OCI-LY3 (cell line): ENCODE measurements at regions not wholly inside any gene's neighbourhood (a gene's known extent, or its start where the extent isn't known, plus 50 kb on each side); places are given as distances from the start of the nearest gene placed in this dataset.

Experiments
- H2AFZ ChIP-seq: fragments of 200-600, 300-600 bp; shearing (Covaris generic); 2 replicates; pipeline ENCODE4 v1.6.0; 2014; ENCODE audit warnings: antibody characterized with exemption, low read depth, low read length
- H3K27ac ChIP-seq: fragments of 200-600, 300-600 bp; sonication (generic); 2 replicates; pipeline ENCODE4 v1.5.1; 2014; ENCODE audit warnings: mild to moderate bottlenecking, low read length, moderate library complexity, mixed read lengths
- H3K27me3 ChIP-seq: fragments of 200-600, 300-600 bp; sonication (generic); 2 replicates; pipeline ENCODE4 v1.6.1; 2014; ENCODE audit warnings: low read depth, low read length, mixed read lengths
- H3K36me3 ChIP-seq: fragments of 200-600, 300-600 bp; sonication (generic); replicated peaks from 2 replicates; pipeline ENCODE3; 2014; ENCODE audit warnings: low read depth, low read length, mixed read lengths
- H3K4me1 ChIP-seq: fragments of 300-600, 200-600 bp; sonication (generic); 2 replicates; pipeline ENCODE4 v1.6.1; 2014; ENCODE audit warnings: low read length, mixed read lengths
- H3K4me2 ChIP-seq: fragments of 200-600, 300-600 bp; sonication (generic); 2 replicates; pipeline ENCODE4 v1.6.1; 2014; ENCODE audit warnings: low read length, mixed read lengths
- H3K4me3 ChIP-seq: fragments of 300-600, 200-600 bp; sonication (generic); 2 replicates; pipeline ENCODE4 v1.5.1; 2014; ENCODE audit warnings: antibody characterized with exemption, mild to moderate bottlenecking, low read length, moderate library complexity
- H3K79me2 ChIP-seq: fragments of 300-600, 200-600 bp; shearing (Covaris generic); 2 replicates; pipeline ENCODE4 v1.6.1; 2014; ENCODE audit warnings: mild to moderate bottlenecking, low read length, mixed read lengths
- H3K9ac ChIP-seq: fragments of 300-600, 200-600 bp; shearing (Covaris generic); 2 replicates; pipeline ENCODE4 v1.6.0; 2014; ENCODE audit warnings: mild to moderate bottlenecking, low read length, moderate library complexity
- H3K9me3 ChIP-seq: fragments of 200-600, 300-600 bp; shearing (Covaris generic); 2 replicates; pipeline ENCODE4 v1.6.1; 2014; ENCODE audit warnings: low read length, mixed read lengths; ENCODE audit not compliant: insufficient read depth
- H4K20me1 ChIP-seq: fragments of 200-600, 300-600 bp; sonication (generic); 2 replicates; pipeline ENCODE4 v1.6.1; 2016; ENCODE audit warnings: low read length, mixed read lengths; ENCODE audit not compliant: insufficient read depth
- EZH2phosphoT487 ChIP-seq: fragments of 200-600 bp; shearing (Covaris generic); IDR thresholded peaks from 2 replicates; pipeline ENCODE4 v1.6.1; 2018; ENCODE audit warnings: antibody characterized with exemption, mixed run types, low read depth
- TF ChIP-seq, protein P1 (sequence below): fragments of 200-600, 300-600 bp; sonication (generic); IDR thresholded peaks from 2 replicates; pipeline ENCODE4 v1.5.1; 2014; ENCODE audit warnings: antibody characterized with exemption, low read length, low read depth

DNA sequence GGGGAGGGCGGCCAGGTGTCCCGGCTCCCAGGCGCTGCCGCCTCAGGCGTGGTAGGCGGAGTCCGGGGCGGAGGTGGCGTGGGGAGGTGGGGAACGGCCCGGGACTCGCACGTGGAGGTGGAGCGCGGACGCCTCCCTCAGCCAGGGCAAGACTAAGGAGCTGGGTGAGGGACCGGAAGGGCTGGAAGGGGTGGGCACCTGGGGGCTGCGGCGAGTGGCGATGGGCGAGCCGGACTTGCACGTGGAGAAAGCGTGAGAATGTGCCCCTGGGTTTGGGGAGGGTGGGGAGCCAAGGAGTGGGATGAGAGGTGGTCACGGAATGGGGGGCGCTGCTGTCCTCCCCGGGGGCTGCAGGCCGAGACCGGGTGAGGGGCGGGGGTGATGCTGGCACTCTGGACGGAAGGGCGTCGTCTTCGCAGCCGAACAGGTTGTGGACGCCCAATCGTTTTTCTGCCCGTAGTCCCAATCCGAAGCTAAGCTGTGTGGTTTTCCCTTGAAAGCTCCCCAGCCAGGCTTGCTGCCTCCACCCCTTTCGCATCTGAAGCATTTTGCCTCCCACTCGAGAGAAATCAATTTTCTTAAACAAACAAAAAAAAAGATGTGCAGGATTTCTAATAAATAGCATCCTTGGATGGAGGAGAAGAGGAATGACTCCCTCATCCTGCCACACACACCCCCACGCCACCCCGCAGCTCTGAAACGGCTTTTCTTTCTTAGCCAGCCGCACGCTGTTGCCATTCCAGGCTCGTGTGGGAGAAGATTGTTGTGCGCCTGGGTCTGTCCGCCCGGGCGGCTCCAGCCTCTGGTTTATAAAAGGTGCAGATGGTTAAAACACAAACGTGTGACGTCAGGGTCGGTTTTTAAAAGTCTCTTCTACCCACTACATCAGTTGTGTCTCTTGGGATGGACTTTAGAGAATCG, 62.5 kb upstream of the ANKRD28 start:
- Histone ChIP-seq H3K4me1 (peaks cover 27% of the 10 kb centered on the region), H3K27ac (peak overlapping the region; percentile 11), H3K9ac (peak overlapping the region; percentile 88), H3K4me3 (peak overlapping the region; percentile 82), H4K20me1 (peaks cover 30% of the 10 kb centered on the region), H3K27me3 (no peaks in the 10 kb centered on the region), H3K79me2 (peaks cover 40% of the 10 kb centered on the region), H2AFZ (peak overlapping the region; percentile 92), H3K9me3 (no peaks in the 10 kb centered on the region), H3K36me3 (no peaks in the 10 kb centered on the region), H3K4me2 (peak overlapping the region; percentile 92)
- TF ChIP-seq EZH2phosphoT487, result no peak
- TF ChIP-seq, protein P1, sequence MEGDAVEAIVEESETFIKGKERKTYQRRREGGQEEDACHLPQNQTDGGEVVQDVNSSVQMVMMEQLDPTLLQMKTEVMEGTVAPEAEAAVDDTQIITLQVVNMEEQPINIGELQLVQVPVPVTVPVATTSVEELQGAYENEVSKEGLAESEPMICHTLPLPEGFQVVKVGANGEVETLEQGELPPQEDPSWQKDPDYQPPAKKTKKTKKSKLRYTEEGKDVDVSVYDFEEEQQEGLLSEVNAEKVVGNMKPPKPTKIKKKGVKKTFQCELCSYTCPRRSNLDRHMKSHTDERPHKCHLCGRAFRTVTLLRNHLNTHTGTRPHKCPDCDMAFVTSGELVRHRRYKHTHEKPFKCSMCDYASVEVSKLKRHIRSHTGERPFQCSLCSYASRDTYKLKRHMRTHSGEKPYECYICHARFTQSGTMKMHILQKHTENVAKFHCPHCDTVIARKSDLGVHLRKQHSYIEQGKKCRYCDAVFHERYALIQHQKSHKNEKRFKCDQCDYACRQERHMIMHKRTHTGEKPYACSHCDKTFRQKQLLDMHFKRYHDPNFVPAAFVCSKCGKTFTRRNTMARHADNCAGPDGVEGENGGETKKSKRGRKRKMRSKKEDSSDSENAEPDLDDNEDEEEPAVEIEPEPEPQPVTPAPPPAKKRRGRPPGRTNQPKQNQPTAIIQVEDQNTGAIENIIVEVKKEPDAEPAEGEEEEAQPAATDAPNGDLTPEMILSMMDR, result peak; percentile 12

DNA sequence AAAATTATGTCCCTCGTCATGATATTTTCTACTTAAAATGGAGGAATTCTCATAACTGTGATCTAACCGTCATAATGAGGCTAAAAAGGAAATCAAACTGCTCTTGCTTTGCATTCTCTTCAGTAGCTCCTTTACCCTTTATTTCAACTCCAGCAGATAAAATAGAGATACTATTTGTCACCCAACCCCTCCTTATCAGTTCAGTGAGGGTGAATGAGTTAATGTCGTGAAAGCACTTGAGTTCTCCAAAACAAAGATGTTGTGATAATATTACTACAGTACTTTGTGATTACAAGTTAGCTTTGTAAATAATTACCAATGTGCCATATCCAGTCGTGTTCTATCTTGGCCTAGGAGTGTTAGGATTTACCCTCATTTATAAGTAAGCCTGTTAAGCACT, 63.4 kb upstream of the ANKRD28 start:
- Histone ChIP-seq H3K9me3 (no peaks in the 10 kb centered on the region), H3K36me3 (no peaks in the 10 kb centered on the region), H3K4me3 (peak overlapping the region; percentile 82), H4K20me1 (peaks cover 21% of the 10 kb centered on the region), H3K27ac (no peak overlapping the region), H2AFZ (no peak overlapping the region), H3K9ac (no peak overlapping the region), H3K4me2 (peak overlapping the region; percentile 92), H3K27me3 (no peaks in the 10 kb centered on the region), H3K4me1 (peaks cover 21% of the 10 kb centered on the region), H3K79me2 (peaks cover 31% of the 10 kb centered on the region)
- no peak for TF ChIP-seq EZH2phosphoT487
- TF ChIP-seq, protein P1, result no peak

DNA sequence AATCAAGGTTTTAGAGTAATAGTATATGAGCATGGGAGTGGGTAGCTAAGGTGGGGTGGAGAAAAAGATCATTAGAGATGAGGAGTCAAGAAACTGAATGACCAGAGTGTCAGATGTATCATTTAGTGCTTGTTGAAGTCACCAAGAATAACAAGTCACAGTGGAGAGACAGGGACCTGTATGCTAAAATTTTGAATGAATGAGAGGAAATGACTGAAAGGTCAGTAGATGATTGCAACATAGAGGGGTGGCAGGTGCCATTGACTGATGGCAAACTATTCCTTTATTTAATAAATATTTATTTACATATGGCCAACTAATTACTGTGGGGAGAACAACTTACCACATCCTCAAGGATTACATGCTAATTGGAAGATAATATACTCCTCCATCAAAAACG, 75.0 kb upstream of the ANKRD28 start:
- Histone ChIP-seq H3K36me3 (no peaks in the 10 kb centered on the region), H3K4me2 (no peak overlapping the region), H3K4me3 (no peak overlapping the region), H3K79me2 (no peaks in the 10 kb centered on the region), H3K9me3 (no peaks in the 10 kb centered on the region), H3K4me1 (no peaks in the 10 kb centered on the region), H4K20me1 (no peaks in the 10 kb centered on the region), H3K9ac (no peak overlapping the region), H3K27ac (no peak overlapping the region), H3K27me3 (no peaks in the 10 kb centered on the region), H2AFZ (no peak overlapping the region)
- TF ChIP-seq EZH2phosphoT487, result no peak
- TF ChIP-seq, protein P1, result no peak

DNA sequence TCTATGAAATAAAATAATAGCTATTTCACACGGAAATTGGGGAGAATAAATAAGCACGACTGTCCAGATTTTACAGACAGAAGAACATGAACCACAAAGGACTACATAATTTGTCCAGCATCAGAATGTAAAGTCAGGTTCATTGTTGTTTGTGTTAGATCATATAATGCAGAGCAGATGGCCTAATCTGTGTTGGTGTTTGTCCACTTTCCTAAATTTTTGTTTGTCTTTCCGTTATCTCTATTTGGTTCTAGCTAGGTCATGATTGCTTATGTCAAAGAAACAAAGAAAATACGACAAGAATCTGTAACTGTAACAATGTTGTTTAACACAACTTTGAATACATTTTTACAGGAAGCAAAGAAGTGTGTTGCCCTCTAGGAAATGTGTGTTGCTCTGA, 75.6 kb upstream of the ANKRD28 start:
- H4K20me1 ChIP-seq, result no peaks in the 10 kb centered on the region
- TF ChIP-seq, protein P1, result no peak
- no peak for TF ChIP-seq EZH2phosphoT487

More for the DNA sequence above, 75.6 kb upstream of the ANKRD28 start:
- Histone ChIP-seq H3K4me3 (no peak overlapping the region), H3K27ac (no peak overlapping the region), H3K79me2 (no peaks in the 10 kb centered on the region), H3K4me1 (no peaks in the 10 kb centered on the region), H3K36me3 (no peaks in the 10 kb centered on the region), H3K9me3 (no peaks in the 10 kb centered on the region), H2AFZ (no peak overlapping the region), H3K9ac (no peak overlapping the region), H3K27me3 (no peaks in the 10 kb centered on the region), H3K4me2 (no peak overlapping the region)
